ENCODE measurements at regions not wholly inside any gene's neighbourhood (a gene's known extent, or its start where the extent isn't known, plus 50 kb on each side); places are given as distances from the start of the nearest gene placed in this dataset.

GRCh38 chr3:151615464-151615863 lies 118.3 kb upstream of the AADACL2 start:
- H3K27ac Mint-ChIP-seq, result no peak overlapping the region
- peaks cover 7% of the 10 kb centered on the region for H3K9me3 Mint-ChIP-seq
- peaks cover 2% of the 10 kb centered on the region for H3K27me3 Mint-ChIP-seq
- POLR2A ChIA-PET, result no interaction called here
- DNase-seq (no peak), ATAC-seq (no peak)
- H3K4me3 Mint-ChIP-seq, result no peak overlapping the region
- CTCF ChIA-PET, result no interaction called here
- no peaks in the 10 kb centered on the region for H3K36me3 Mint-ChIP-seq (ENCODE audit: low read depth)
- TF ChIP-seq CTCF (IDR thresholded peaks at IDR 0.05), result no peak
- intact Hi-C loops (cut with micrococcal nuclease), result no loop called here
- H3K4me1 Mint-ChIP-seq (ENCODE audit: low read depth), result no peaks in the 10 kb centered on the region

GRCh38 chr3:151612115-151612514 lies 121.6 kb upstream of the AADACL2 start:
- Mint-ChIP-seq H3K4me3 (no peak overlapping the region), H3K4me1 (ENCODE audit: low read depth) (no peaks in the 10 kb centered on the region), H3K27ac (no peak overlapping the region), H3K27me3 (peaks cover 2% of the 10 kb centered on the region), H3K9me3 (peaks cover 7% of the 10 kb centered on the region), H3K36me3 (ENCODE audit: low read depth) (no peaks in the 10 kb centered on the region)
- TF ChIP-seq CTCF (IDR thresholded peaks at IDR 0.05), result no peak
- no peak for ATAC-seq
- POLR2A ChIA-PET, result no interaction called here
- intact Hi-C loops (cut with micrococcal nuclease), result no loop called here
- DNase-seq, result no peak
- CTCF ChIA-PET, result no interaction called here

GRCh38 chr3:151611419-151611818 lies 122.3 kb upstream of the AADACL2 start:
- intact Hi-C loops (cut with micrococcal nuclease), result no loop called here
- no peak for TF ChIP-seq CTCF (IDR thresholded peaks at IDR 0.05)
- Mint-ChIP-seq H3K4me1 (ENCODE audit: low read depth) (no peaks in the 10 kb centered on the region), H3K27ac (no peak overlapping the region), H3K36me3 (ENCODE audit: low read depth) (no peaks in the 10 kb centered on the region), H3K27me3 (peaks cover 2% of the 10 kb centered on the region), H3K4me3 (no peak overlapping the region), H3K9me3 (peaks cover 7% of the 10 kb centered on the region)
- CTCF ChIA-PET, result no interaction called here
- ATAC-seq, result no peak
- DNase-seq, result no peak
- POLR2A ChIA-PET, result no interaction called here

- no peaks in the 10 kb centered on the region for H3K4me1 Mint-ChIP-seq (ENCODE audit: low read depth)
- DNase-seq, result no peak
- no peak for ATAC-seq
- H3K4me3 Mint-ChIP-seq, result no peak overlapping the region
- no peak for TF ChIP-seq CTCF (IDR thresholded peaks at IDR 0.05)
- ChIA-PET CTCF (no interaction called here), POLR2A (no interaction called here)
- no peaks in the 10 kb centered on the region for H3K27me3 Mint-ChIP-seq
- peaks cover 7% of the 10 kb centered on the region for H3K9me3 Mint-ChIP-seq
- H3K27ac Mint-ChIP-seq, result no peak overlapping the region
- intact Hi-C loops (cut with micrococcal nuclease), result no loop called here
- H3K36me3 Mint-ChIP-seq (ENCODE audit: low read depth), result no peaks in the 10 kb centered on the region
Measured at GRCh38 chr3:151609491-151609890, 124.2 kb upstream of the AADACL2 start.

- CTCF ChIA-PET, result no interaction called here
- no peak overlapping the region for H3K4me3 Mint-ChIP-seq
- TF ChIP-seq CTCF (IDR thresholded peaks at IDR 0.05), result no peak
- intact Hi-C loops (cut with micrococcal nuclease), result no loop called here
- ATAC-seq (no peak), DNase-seq (no peak)
- H3K27ac Mint-ChIP-seq, result no peak overlapping the region
- H3K4me1 Mint-ChIP-seq (ENCODE audit: low read depth), result no peaks in the 10 kb centered on the region
- no peaks in the 10 kb centered on the region for H3K27me3 Mint-ChIP-seq
- H3K9me3 Mint-ChIP-seq, result no peaks in the 10 kb centered on the region
- POLR2A ChIA-PET, result no interaction called here
- no peaks in the 10 kb centered on the region for H3K36me3 Mint-ChIP-seq (ENCODE audit: low read depth)
Measured at GRCh38 chr3:151604891-151605290, 128.8 kb upstream of the AADACL2 start.

Data from activated CD8-positive, alpha-beta T cell treated with anti-CD3 and anti-CD28 coated beads for 36 hours (primary cell).